ENCODE measurements at regions not wholly inside any gene's neighbourhood (a gene's known extent, or its start where the extent isn't known, plus 50 kb on each side); places are given as distances from the start of the nearest gene placed in this dataset.

- DNase-seq (ENCODE audit: low read depth, low spot score): no peak
- Histone ChIP-seq H2AFZ (ENCODE audit: low read depth, low read length) (no peak overlapping the region), H3K9me1 (replicated peaks; ENCODE audit: control insufficient read depth, extremely low read depth, insufficient read depth, low read length) (no peaks in the 10 kb centered on the region), H3K36me3 (ENCODE audit: control insufficient read depth in 2 of 2, extremely low read depth in 1 of 2, insufficient read depth in 2 of 2, low read length in 2 of 2) (no peaks in the 10 kb centered on the region), H3K4me3 (replicated peaks in 1 of 3; ENCODE audit: insufficient read depth in 1 of 3, low read depth in 1 of 3, low read length in 3 of 3) (no peak overlapping the region), H3K79me2 (ENCODE audit: control insufficient read depth, insufficient read depth, low read length) (no peaks in the 10 kb centered on the region), H3K4me2 (ENCODE audit: insufficient read depth, low read length) (no peak overlapping the region), H3K9ac (replicated peaks; ENCODE audit: extremely low read depth, insufficient read depth, low read length) (no peak overlapping the region), H3K9me3 (replicated peaks; ENCODE audit: control insufficient read depth, insufficient read depth, low read length) (peaks cover 1% of the 10 kb centered on the region), H3K4me1 (ENCODE audit: control insufficient read depth, extremely low read depth, insufficient read depth, low read length) (no peaks in the 10 kb centered on the region), H3K27me3 (ENCODE audit: control insufficient read depth in 2 of 2, insufficient read depth in 2 of 2, low read length in 2 of 2) (no peaks in the 10 kb centered on the region), H4K20me1 (replicated peaks; ENCODE audit: control insufficient read depth, extremely low read depth, insufficient read depth, low read length) (no peaks in the 10 kb centered on the region), H3K27ac (ENCODE audit: insufficient read depth, low read depth, low read length) (no peak overlapping the region)
- no peak for TF ChIP-seq MYC (IDR thresholded peaks at IDR 0.05; ENCODE audit: low read depth, low read length)
- TF ChIP-seq POLR2AphosphoS5 (IDR thresholded peaks at IDR 0.05; ENCODE audit: insufficient read depth, low read depth, low read length): no peak
- no peak for TF ChIP-seq GATA2 (IDR thresholded peaks at IDR 0.05; ENCODE audit: insufficient read depth, insufficient read length, low read depth, low read length)
- no peak for TF ChIP-seq FOS (IDR thresholded peaks at IDR 0.05; ENCODE audit: borderline replicate concordance, insufficient read depth, low read length)
- TF ChIP-seq EZH2 (IDR thresholded peaks at IDR 0.05; ENCODE audit: borderline replicate concordance, low read depth, low read length, severe bottlenecking): no peak
- TF ChIP-seq POLR2A (IDR thresholded peaks at IDR 0.05; ENCODE audit: low read depth, low read length): no peak
- no peak for TF ChIP-seq MAX (IDR thresholded peaks at IDR 0.05; ENCODE audit: insufficient read depth, insufficient read length)
- TF ChIP-seq, protein P1, sequence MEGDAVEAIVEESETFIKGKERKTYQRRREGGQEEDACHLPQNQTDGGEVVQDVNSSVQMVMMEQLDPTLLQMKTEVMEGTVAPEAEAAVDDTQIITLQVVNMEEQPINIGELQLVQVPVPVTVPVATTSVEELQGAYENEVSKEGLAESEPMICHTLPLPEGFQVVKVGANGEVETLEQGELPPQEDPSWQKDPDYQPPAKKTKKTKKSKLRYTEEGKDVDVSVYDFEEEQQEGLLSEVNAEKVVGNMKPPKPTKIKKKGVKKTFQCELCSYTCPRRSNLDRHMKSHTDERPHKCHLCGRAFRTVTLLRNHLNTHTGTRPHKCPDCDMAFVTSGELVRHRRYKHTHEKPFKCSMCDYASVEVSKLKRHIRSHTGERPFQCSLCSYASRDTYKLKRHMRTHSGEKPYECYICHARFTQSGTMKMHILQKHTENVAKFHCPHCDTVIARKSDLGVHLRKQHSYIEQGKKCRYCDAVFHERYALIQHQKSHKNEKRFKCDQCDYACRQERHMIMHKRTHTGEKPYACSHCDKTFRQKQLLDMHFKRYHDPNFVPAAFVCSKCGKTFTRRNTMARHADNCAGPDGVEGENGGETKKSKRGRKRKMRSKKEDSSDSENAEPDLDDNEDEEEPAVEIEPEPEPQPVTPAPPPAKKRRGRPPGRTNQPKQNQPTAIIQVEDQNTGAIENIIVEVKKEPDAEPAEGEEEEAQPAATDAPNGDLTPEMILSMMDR (IDR thresholded peaks at IDR 0.05; ENCODE audit: extremely low read depth in 1 of 2, insufficient read depth in 1 of 2, low read depth in 1 of 2, low read length in 2 of 2): no peak
- TF ChIP-seq JUN (IDR thresholded peaks at IDR 0.05; ENCODE audit: borderline replicate concordance, insufficient read depth, insufficient read length, low read depth): no peak
- CTCF ChIA-PET: no interaction called here
- dilution Hi-C loops (cut with MboI; ENCODE audit: extremely low pct_ligation_motif_present, low sequenced_read_pairs) (no loop called here), intact Hi-C loops (cut with micrococcal nuclease) (no loop called here)
- no TSS peak for BruUV-seq (replicated peaks)
- POLR2A ChIA-PET: no interaction called here
- FAIRE-seq: no peak
Measured at GRCh38 chr17:53316988-53317387, 505.7 kb upstream of the KIF2B start.
